ENCODE measurements at regions not wholly inside any gene's neighbourhood (a gene's known extent, or its start where the extent isn't known, plus 50 kb on each side); places are given as distances from the start of the nearest gene placed in this dataset.

DNA sequence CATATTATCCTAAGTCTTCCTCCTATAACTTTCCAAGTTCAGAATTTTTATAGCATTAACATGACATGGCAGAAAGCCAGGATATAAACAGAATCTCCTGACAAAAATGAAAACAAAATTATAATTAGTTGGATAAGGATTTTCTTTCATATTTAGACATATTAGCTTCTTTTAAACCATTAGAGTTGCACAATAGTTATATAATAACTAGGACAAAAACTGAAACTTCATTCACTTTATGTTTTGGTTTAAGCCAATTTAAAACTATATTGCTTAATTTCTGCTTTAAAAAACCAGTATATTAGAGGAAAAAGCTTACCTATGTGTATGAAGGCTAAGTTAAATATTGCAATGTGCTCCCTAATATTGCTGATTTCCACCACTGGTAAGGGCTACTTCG is 254.8 kb downstream of the GPD2 start:
- Histone ChIP-seq H3K9ac (no peak overlapping the region), H3K4me3 (no peak overlapping the region), H3K4me1 (no peaks in the 10 kb centered on the region), H3K27me3 (no peaks in the 10 kb centered on the region), H3K36me3 (no peaks in the 10 kb centered on the region), H3K27ac (no peak overlapping the region), H4K20me1 (no peaks in the 10 kb centered on the region), H3K9me3 (no peaks in the 10 kb centered on the region), H3K4me2 (no peak overlapping the region)
- no peak for TF ChIP-seq Cebpa-rat (IDR thresholded peaks at IDR 0.05)

DNA sequence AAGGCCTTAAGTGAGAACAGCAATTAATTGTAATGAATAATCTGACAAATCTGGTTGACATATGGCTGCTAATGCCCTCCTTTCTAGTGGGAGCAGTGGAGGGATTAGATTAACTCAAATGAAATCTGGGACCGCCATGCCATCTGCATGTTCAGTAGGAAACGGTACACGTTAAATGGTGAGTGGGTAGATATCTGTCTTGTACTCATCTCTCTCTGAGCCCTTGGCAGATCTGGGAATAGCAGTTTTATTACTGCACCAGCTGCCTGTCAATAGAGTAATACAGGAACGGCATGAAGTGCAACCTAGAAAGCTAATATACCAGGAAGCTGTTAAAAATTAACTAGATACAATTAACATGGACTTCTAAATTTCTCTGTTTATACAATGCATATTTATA is 258.8 kb downstream of the GPD2 start:
- no peaks in the 10 kb centered on the region for H4K20me1 ChIP-seq
- no peak for TF ChIP-seq Cebpa-rat (IDR thresholded peaks at IDR 0.05)
- no peak overlapping the region for H3K9ac ChIP-seq
- H3K4me2 ChIP-seq: no peak overlapping the region
- H3K4me1 ChIP-seq: no peaks in the 10 kb centered on the region
- H3K4me3 ChIP-seq: no peak overlapping the region
- no peak overlapping the region for H3K27ac ChIP-seq
- no peaks in the 10 kb centered on the region for H3K27me3 ChIP-seq
- no peaks in the 10 kb centered on the region for H3K36me3 ChIP-seq
- no peaks in the 10 kb centered on the region for H3K9me3 ChIP-seq

DNA sequence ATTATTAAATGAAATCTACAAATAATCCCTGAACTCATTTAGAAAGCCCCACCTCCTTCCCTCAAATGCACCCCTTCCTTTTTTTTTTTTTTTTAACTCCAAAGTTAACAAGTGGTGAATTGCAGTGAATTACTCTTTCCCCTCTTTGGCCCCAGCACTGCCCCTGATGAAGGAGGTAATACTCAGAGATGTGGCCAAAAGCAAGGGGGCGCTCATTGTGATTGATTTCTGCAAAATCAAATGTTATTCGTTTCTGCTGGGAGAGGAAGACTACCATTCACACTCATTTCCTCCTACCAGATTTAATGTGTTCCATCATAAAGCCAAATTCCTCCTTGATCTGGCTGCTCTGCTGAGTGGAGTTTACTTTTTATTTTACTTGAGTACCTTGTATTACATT is 259.4 kb downstream of the GPD2 start:
- no peak for TF ChIP-seq Cebpa-rat (IDR thresholded peaks at IDR 0.05)
- H3K4me2 ChIP-seq: no peak overlapping the region
- no peaks in the 10 kb centered on the region for H3K36me3 ChIP-seq
- H3K9ac ChIP-seq: no peak overlapping the region
- H4K20me1 ChIP-seq: no peaks in the 10 kb centered on the region
- H3K4me3 ChIP-seq: no peak overlapping the region
- H3K27me3 ChIP-seq: no peaks in the 10 kb centered on the region
- H3K9me3 ChIP-seq: no peaks in the 10 kb centered on the region
- no peaks in the 10 kb centered on the region for H3K4me1 ChIP-seq
- H3K27ac ChIP-seq: no peak overlapping the region

DNA sequence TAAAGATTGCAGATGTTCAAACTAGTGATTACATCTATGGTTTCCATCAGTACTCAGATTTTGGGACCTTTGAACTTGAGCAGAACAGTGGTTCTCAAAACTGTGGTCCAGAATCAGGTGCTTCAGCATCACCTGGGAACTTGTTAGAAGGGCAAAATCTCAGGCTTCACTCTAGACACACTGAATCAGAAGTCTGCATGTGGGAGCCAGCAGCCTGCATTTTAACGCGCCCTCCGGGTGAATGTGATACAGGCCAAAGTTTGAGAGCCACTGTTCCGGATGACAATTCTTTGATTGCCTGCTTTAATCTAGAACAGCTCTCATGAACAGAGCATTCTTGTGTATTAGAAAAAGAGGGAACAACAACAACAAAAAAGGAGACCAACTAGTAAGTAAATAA is 261.7 kb downstream of the GPD2 start:
- Histone ChIP-seq H3K4me1 (no peaks in the 10 kb centered on the region), H3K4me3 (no peak overlapping the region), H3K27ac (no peak overlapping the region), H3K4me2 (no peak overlapping the region), H3K9me3 (no peaks in the 10 kb centered on the region), H3K36me3 (no peaks in the 10 kb centered on the region), H3K27me3 (no peaks in the 10 kb centered on the region), H4K20me1 (no peaks in the 10 kb centered on the region), H3K9ac (no peak overlapping the region)
- no peak for TF ChIP-seq Cebpa-rat (IDR thresholded peaks at IDR 0.05)

DNA sequence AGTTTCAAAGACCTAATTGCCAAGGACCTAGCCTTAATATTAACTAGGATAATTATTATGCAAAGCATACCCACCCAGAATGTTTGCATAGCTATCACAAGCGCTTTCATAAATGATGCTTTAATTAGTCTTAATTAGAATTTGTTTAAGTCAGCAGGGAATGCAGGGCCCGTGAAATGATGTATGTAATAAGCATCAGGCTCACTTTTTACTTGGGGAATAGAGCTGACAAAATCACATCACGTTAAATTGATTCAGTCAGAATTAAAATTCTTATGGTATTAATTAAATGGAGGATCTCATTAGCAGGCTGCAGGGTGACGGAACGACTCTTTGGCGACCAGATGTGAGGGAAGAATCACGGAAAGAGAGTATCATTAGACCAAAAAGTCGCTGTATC is 264.5 kb downstream of the GPD2 start:
- Histone ChIP-seq H3K27me3 (no peaks in the 10 kb centered on the region), H3K4me1 (no peaks in the 10 kb centered on the region), H3K36me3 (no peaks in the 10 kb centered on the region), H3K9ac (no peak overlapping the region), H3K27ac (no peak overlapping the region), H4K20me1 (no peaks in the 10 kb centered on the region), H3K4me2 (no peak overlapping the region), H3K4me3 (no peak overlapping the region), H3K9me3 (no peaks in the 10 kb centered on the region)
- no peak for TF ChIP-seq Cebpa-rat (IDR thresholded peaks at IDR 0.05)

DNA sequence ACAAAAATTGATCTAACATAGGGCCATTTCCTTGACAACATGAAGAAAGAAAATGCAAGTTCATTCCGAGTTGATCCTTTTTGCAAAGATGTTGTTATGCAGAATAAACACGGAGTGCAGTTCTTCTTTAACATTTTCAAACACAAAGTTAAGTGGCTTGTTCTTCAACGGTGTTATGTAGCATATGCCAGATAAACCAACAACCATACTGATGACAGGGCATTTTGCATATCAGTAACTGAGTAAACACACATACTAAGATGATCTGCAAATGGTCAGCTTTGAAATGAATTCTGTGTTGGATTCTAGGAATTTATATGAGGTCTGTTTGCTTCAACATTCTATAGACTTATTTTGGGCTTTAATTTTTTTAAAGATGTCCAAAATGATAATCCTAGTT is 266.4 kb downstream of the GPD2 start:
- no peaks in the 10 kb centered on the region for H4K20me1 ChIP-seq
- no peaks in the 10 kb centered on the region for H3K9me3 ChIP-seq
- H3K4me3 ChIP-seq: no peak overlapping the region
- H3K9ac ChIP-seq: no peak overlapping the region
- no peak overlapping the region for H3K4me2 ChIP-seq
- H3K27me3 ChIP-seq: no peaks in the 10 kb centered on the region
- H3K4me1 ChIP-seq: no peaks in the 10 kb centered on the region
- TF ChIP-seq Cebpa-rat (IDR thresholded peaks at IDR 0.05): no peak
- H3K27ac ChIP-seq: no peak overlapping the region
- no peaks in the 10 kb centered on the region for H3K36me3 ChIP-seq

DNA sequence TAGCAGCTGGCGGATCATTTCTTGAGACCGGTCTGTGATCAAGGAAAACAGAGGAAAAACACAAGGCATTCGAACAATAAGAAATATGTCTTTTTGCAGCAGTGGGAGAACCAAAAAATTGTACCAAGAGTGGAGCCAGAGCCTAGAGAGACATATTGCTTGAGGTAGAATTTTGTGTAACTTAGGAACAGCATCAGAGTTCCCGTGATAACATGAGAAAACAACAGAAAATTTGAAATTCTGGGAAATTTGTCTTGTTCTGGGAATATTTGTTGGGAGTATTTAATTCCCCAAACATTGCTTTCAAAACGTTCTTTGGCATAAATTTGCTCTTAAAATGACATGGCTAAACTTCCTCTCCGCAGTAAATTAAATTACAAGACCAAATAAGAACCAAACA is 267.5 kb downstream of the GPD2 start:
- no peak overlapping the region for H3K9ac ChIP-seq
- no peaks in the 10 kb centered on the region for H3K9me3 ChIP-seq
- H3K4me3 ChIP-seq: no peak overlapping the region
- H4K20me1 ChIP-seq: no peaks in the 10 kb centered on the region
- no peaks in the 10 kb centered on the region for H3K27me3 ChIP-seq
- H3K27ac ChIP-seq: no peak overlapping the region
- no peaks in the 10 kb centered on the region for H3K36me3 ChIP-seq
- no peak overlapping the region for H3K4me2 ChIP-seq
- no peaks in the 10 kb centered on the region for H3K4me1 ChIP-seq
- no peak for TF ChIP-seq Cebpa-rat (IDR thresholded peaks at IDR 0.05)

DNA sequence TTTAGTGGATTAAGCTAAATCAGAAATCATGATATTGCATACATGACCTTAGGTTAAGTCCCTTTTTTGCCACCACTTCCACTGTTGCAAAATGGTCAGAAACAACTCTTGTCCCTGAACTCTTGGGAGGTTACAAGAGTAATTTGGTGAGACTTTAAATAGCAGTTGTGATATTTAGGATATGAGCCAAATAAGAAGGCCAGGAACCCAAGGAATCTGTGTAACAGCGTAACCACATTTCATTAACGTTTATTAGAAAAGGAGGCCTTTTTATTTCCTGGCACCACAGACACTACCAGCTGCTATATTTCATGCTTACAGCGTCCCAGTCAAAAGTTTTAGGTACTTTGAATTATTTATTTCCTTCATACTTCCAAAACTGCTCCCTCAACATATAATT is 268.0 kb downstream of the GPD2 start:
- no peak overlapping the region for H3K4me2 ChIP-seq
- no peak for TF ChIP-seq Cebpa-rat (IDR thresholded peaks at IDR 0.05)
- H3K9ac ChIP-seq: no peak overlapping the region

DNA sequence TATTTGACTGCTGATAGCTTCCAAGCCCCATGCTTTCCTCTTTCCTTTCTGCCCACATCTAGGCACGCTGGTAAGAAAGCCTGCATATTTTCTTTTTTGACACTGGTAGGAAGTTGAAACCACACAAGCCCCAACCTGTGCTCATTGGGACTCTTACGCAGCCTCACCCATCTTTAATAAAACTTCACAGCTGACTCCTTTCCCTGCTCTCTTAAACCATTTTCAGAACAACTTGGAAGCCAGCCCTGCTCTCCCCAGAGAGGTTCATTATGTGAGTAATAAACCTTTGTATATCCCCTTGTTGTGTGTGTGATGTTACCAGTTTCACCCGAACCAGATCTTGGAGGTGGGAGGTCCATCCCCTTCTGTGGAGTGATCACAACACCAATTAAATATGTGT is 268.4 kb downstream of the GPD2 start:
- H3K9me3 ChIP-seq: no peaks in the 10 kb centered on the region
- no peak overlapping the region for H3K4me2 ChIP-seq
- no peaks in the 10 kb centered on the region for H3K36me3 ChIP-seq
- no peak for TF ChIP-seq Cebpa-rat (IDR thresholded peaks at IDR 0.05)
- no peak overlapping the region for H3K4me3 ChIP-seq
- H3K9ac ChIP-seq: no peak overlapping the region
- no peaks in the 10 kb centered on the region for H3K27me3 ChIP-seq
- H4K20me1 ChIP-seq: no peaks in the 10 kb centered on the region
- no peak overlapping the region for H3K27ac ChIP-seq
- no peaks in the 10 kb centered on the region for H3K4me1 ChIP-seq

More for the DNA sequence above, 268.0 kb downstream of the GPD2 start:
- Histone ChIP-seq H4K20me1 (no peaks in the 10 kb centered on the region), H3K27me3 (no peaks in the 10 kb centered on the region), H3K27ac (no peak overlapping the region), H3K36me3 (no peaks in the 10 kb centered on the region), H3K4me1 (no peaks in the 10 kb centered on the region), H3K9me3 (no peaks in the 10 kb centered on the region), H3K4me3 (no peak overlapping the region)

DNA sequence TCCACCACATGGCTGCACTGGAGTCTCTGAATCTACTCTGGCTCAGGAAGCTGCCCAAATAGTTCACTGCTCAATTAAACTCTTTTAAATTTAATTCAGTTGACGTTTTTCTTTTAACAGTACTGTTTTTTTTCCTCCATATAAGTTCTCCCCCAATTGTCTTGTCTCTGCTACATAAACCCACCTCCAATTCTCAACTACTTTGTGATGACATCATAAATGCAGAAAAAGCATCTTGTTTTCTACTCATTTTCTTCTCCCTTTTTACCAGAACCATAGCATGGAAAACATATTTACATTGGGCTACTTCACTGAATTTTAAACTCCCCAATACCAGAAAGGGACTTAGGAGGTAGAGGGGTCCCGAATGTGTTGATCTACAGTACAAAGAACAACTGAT is 270.4 kb downstream of the GPD2 start:
- Histone ChIP-seq H3K36me3 (no peaks in the 10 kb centered on the region), H4K20me1 (no peaks in the 10 kb centered on the region), H3K27ac (no peak overlapping the region), H3K4me1 (no peaks in the 10 kb centered on the region), H3K4me3 (no peak overlapping the region), H3K4me2 (no peak overlapping the region), H3K27me3 (no peaks in the 10 kb centered on the region), H3K9me3 (no peaks in the 10 kb centered on the region), H3K9ac (no peak overlapping the region)
- no peak for TF ChIP-seq Cebpa-rat (IDR thresholded peaks at IDR 0.05)

DNA sequence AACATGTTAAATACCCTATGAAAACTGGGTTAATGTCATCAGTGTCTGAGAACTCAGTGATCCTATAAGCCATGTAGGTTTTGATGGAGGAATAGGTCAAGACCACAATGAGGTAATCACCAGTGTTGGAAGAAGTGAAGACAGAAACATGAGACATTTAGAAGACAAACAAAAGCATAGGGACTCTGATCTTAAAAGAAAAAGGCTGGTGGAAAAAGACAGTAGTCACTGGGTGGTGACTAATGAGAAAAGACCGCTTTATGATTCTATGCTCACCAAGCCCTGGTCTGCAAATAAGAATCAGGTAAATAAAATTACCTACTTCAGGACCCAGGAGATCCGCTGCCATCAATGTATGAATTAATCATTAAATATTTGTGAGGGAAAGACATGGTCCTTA is 271.9 kb downstream of the GPD2 start:
- no peak overlapping the region for H3K4me2 ChIP-seq

More for the DNA sequence above, 271.9 kb downstream of the GPD2 start:
- no peak for TF ChIP-seq Cebpa-rat (IDR thresholded peaks at IDR 0.05)
- Histone ChIP-seq H3K27ac (no peak overlapping the region), H3K9me3 (no peaks in the 10 kb centered on the region), H3K4me3 (no peak overlapping the region), H3K4me1 (no peaks in the 10 kb centered on the region), H3K9ac (no peak overlapping the region), H4K20me1 (no peaks in the 10 kb centered on the region), H3K27me3 (no peaks in the 10 kb centered on the region), H3K36me3 (no peaks in the 10 kb centered on the region)
